SKM-1 (cell line): ENCODE measurements at regions not wholly inside any gene's neighbourhood (a gene's known extent, or its start where the extent isn't known, plus 50 kb on each side); places are given as distances from the start of the nearest gene placed in this dataset.
A peak's percentile ranks its signal among the peaks of the same experiment; 100 is the strongest.
"Not testable (repeated sequence)": the region's sequence is repeated elsewhere in the genome, so short reads cannot be mapped to it uniquely, and the experiment has no call there.

ENCODE experiments used
- DNase-seq: peaks from one replicate; lab custom pipeline; 2025; ENCODE audit not compliant: unreplicated experiment; lab: John Stamatoyannopoulos, UW

DNA sequence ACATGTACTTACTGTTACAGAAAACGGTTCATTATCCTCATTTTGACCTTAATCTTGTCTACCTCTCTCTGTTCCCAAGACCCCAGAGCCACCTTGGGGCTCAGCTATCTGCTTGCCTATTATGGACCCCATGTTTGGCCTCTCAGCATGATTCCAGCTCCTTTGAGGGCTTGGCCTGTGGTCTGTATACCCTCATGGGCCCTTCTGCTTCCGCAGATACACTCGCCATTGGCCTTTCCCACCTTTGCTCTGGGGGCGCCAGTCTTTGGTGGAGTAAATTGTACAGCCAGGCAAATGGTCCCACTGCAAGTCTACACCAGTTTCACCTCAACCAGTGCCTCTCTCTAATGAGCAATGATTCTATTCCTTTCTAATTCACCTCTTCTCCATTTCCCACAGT, 109.2 kb upstream of the ZNF746 start:
- DNase-seq: no peak

GRCh38 chr7:149605696-149606095, 108.1 kb upstream of the ZNF746 start:
- no peak for DNase-seq

- DNase-seq: no peak
Measured at GRCh38 chr7:149604521-149604920, 106.9 kb upstream of the ZNF746 start.

- not testable (repeated sequence) for DNase-seq
Measured at GRCh38 chr7:149600669-149601330, 103.2 kb upstream of the ZNF746 start.

- DNase-seq: no peak
Measured at GRCh38 chr7:149599636-149600206, 102.1 kb upstream of the ZNF746 start.

- peak; percentile 1 for DNase-seq
Measured at GRCh38 chr7:149598721-149599308, 101.2 kb upstream of the ZNF746 start.

- not testable (repeated sequence) for DNase-seq
Measured at GRCh38 chr7:149597789-149598188, 100.2 kb upstream of the ZNF746 start.

- no peak for DNase-seq
Measured at GRCh38 chr7:149595541-149595940, 97.9 kb upstream of the ZNF746 start.

- no peak for DNase-seq
Measured at GRCh38 chr7:149595078-149595477, 97.5 kb upstream of the ZNF746 start.

DNA sequence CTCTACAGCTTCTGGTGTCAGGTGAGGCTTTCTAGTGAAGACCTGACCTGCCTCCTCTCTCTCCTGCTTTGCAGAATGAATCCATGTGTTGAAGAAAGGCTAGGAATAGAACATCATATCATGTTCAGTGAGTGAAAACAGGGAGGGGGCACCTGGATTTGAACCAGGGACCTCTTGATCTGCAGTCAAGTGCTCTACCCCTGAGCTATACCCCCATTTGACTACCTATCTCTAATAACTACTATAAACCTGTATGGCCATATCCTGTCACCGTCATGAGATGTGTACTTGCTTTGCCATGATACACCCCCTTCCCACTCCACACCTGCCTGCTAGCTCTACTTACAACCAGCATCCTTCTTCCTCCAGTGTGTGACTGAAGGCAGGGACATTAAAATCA, 91.3 kb upstream of the ZNF746 start:
- no peak for DNase-seq

GRCh38 chr7:149586646-149587645, 89.3 kb upstream of the ZNF746 start:
- no peak for DNase-seq

- no peak for DNase-seq
Measured at GRCh38 chr7:149584530-149584929, 86.9 kb upstream of the ZNF746 start.

GRCh38 chr7:149584009-149584408, 86.4 kb upstream of the ZNF746 start:
- no peak for DNase-seq

DNA sequence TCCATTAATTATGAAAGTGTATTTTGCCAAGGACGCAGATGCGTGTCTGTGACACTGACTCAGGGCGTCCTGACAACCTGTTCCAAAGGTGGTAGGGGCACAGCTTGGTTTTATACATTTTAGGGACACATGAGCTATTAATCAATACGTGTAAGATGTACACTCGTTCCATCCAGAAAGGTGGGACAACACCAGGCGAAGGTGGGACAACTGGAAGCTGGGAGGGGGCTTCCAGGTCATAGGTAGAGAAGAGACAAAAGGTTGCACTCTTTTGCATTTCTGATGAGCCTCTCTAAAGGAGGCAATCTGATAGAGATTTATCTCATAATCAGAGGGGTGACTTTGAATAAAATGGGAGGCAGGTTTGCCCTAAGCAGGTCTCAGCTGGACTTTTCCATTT, 82.7 kb upstream of the ZNF746 start:
- DNase-seq: no peak

DNA sequence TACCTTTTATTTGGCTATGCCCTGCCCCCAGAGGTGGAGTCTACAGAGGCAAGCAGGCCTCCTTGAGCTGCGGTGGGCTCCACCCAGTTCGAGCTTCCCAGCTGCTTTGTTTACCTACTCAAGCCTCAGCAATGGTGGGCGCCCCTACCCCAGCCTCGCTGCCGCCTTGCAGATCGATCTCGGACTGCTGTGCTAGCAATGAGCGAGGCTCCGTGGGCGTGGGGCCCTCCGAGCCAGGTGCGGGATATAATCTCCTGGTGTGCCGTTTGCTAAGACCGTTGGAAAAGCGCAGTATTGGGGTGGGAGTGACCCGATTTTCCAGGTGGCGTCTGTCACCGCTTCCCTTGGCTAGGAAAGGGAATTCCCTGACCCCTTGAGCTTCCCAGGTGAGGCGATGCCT, 81.8 kb upstream of the ZNF746 start:
- not testable (repeated sequence) for DNase-seq

GRCh38 chr7:149574428-149574827, 76.8 kb upstream of the ZNF746 start:
- DNase-seq: not testable (repeated sequence)

DNA sequence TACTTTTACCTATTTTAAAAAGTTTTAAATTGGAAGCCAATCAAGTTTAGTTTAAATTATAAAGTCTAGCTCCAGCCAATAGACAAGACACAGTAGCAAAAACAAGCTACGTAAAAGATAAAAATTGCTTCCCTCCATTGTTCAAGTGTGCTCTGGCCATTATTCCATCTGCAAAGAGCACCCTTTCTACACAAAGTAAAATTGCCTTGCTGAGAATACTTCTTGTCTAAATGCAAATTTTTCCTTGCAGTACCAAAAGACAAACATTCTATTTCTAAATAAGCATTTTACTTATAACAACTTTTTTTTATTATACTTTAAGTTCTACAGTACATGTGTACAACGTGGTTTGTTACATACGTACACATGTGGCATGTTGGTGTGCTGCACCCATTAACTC, 75.9 kb upstream of the ZNF746 start:
- no peak for DNase-seq

DNA sequence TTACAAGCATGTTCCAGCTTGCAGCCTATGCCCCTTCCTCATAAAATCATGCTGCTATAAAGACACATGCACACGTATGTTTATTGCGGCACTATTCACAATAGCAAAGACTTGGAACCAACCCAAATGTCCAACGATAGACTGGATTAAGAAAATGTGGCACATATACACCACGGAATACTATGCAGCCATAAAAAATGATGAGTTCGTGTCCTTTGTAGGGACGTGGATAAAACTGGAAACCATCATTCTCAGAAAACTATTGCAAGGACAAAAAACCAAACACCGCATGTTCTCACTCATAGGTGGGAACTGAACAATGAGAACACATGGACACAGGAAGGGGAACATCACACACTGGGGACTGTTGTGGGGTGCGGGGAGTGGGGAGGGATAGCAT, 75.3 kb upstream of the ZNF746 start:
- DNase-seq: not testable (repeated sequence)

DNA sequence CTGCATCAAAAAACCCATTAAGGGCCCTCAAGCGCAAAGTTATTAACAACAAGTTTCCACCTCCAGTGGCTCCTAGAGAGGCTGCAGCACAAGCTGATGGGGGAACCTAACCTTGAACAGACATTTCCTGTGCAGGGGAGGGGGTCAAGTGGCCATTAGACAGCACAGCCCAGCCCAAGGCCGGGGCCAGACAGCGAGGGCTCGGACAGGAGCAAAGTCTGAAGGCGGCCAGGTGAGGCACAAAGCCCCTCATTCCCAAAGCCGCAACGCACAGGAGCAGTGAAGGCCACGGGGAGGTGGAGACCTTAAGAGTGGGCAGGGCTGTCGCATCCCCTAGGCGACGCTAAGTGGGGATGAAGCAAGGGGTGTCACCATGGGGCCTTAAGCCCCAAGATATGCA, 73.2 kb upstream of the ZNF746 start:
- no peak for DNase-seq

- no peak for DNase-seq
Measured at GRCh38 chr7:149569726-149570422, 72.3 kb upstream of the ZNF746 start.
